Nephron progenitor cell (in vitro differentiated cells): ENCODE measurements at regions not wholly inside any gene's neighbourhood (a gene's known extent, or its start where the extent isn't known, plus 50 kb on each side); places are given as distances from the start of the nearest gene placed in this dataset.

Experiments used
- DNase-seq: peaks from one replicate; pipeline ENCODE4 v3.0.0; 2021
- H3K27ac Mint-ChIP-seq: 2 replicates; pipeline ENCODE4 v1.8.0; 2021; ENCODE audit warnings: mild to moderate bottlenecking, moderate library complexity, mixed read lengths
- H3K27me3 Mint-ChIP-seq: 2 replicates; pipeline ENCODE4 v1.8.0; 2021; ENCODE audit warnings: mild to moderate bottlenecking, low read depth, mixed read lengths; ENCODE audit not compliant: poor library complexity
- H3K36me3 Mint-ChIP-seq: 2 replicates; pipeline ENCODE4 v1.8.0; 2021; ENCODE audit warnings: low read depth, mixed read lengths
- H3K4me1 Mint-ChIP-seq: 2 replicates; pipeline ENCODE4 v1.8.0; 2021; ENCODE audit warnings: mixed read lengths
- H3K4me3 Mint-ChIP-seq: 2 replicates; pipeline ENCODE4 v1.8.0; 2021; ENCODE audit warnings: mild to moderate bottlenecking, moderate library complexity, mixed read lengths
- H3K9me3 Mint-ChIP-seq: 2 replicates; pipeline ENCODE4 v1.8.0; 2021; ENCODE audit warnings: mild to moderate bottlenecking, moderate library complexity, mixed read lengths
- CTCF ChIP-seq: fragments of 200-600 bp; sonication (generic); IDR thresholded peaks from 2 replicates; pipeline ENCODE4 v1.5.0; 2021; ENCODE audit warnings: antibody characterized with exemption

- no peaks in the 10 kb centered on the region for H3K9me3 Mint-ChIP-seq
- TF ChIP-seq CTCF, result no peak
- no peaks in the 10 kb centered on the region for H3K36me3 Mint-ChIP-seq
- H3K4me1 Mint-ChIP-seq, result peaks cover 5% of the 10 kb centered on the region
- no peak overlapping the region for H3K27ac Mint-ChIP-seq
- no peaks in the 10 kb centered on the region for H3K27me3 Mint-ChIP-seq
- DNase-seq, result no peak
- H3K4me3 Mint-ChIP-seq, result no peak overlapping the region
Observed at GRCh38 chr5:12017007-12017406, 112.8 kb upstream of the CTNND2 start.

DNA sequence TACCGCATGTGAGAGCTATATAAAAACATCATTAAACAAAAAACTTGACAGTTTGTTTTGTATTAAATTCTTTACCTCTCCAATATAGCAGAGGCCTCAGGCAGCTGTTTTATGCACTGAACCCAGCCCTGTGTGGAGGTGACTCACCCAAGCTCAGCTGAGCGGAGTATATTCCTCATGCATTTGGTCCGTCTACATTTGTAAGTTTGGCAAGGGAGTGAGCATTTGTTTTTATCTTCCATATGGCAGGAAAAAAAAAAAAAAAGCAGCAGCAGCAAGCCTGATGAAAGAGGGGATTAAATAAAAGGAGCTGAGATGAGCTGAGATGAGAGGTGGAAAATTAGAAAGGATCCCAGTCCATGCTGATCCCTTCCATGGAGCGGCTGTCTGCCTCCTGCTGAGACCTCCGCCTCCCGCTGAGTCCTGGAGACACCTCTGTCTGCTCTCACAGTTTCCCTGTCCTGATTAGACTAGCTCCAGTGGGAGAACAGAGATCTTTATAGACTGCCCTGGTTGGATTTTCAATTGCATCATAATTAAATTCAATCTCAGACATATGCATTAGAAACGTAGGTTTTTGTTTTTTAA lies 112.0 kb upstream of the CTNND2 start:
- peaks cover 5% of the 10 kb centered on the region for H3K4me1 Mint-ChIP-seq
- H3K27ac Mint-ChIP-seq, result no peak overlapping the region
- H3K9me3 Mint-ChIP-seq, result no peaks in the 10 kb centered on the region
- no peaks in the 10 kb centered on the region for H3K36me3 Mint-ChIP-seq
- no peaks in the 10 kb centered on the region for H3K27me3 Mint-ChIP-seq
- no peak for DNase-seq
- no peak overlapping the region for H3K4me3 Mint-ChIP-seq
- TF ChIP-seq CTCF, result no peak

GRCh38 chr5:12013351-12013750 lies 109.1 kb upstream of the CTNND2 start:
- DNase-seq, result no peak
- Mint-ChIP-seq H3K4me3 (no peak overlapping the region), H3K9me3 (peaks cover 17% of the 10 kb centered on the region), H3K36me3 (no peaks in the 10 kb centered on the region), H3K4me1 (peaks cover 5% of the 10 kb centered on the region), H3K27me3 (no peaks in the 10 kb centered on the region), H3K27ac (no peak overlapping the region)
- TF ChIP-seq CTCF, result no peak

GRCh38 chr5:12003680-12004079 lies 99.4 kb upstream of the CTNND2 start:
- no peak for DNase-seq
- no peak for TF ChIP-seq CTCF
- Mint-ChIP-seq H3K27me3 (no peaks in the 10 kb centered on the region), H3K27ac (no peak overlapping the region), H3K36me3 (no peaks in the 10 kb centered on the region), H3K9me3 (peaks cover 15% of the 10 kb centered on the region), H3K4me3 (no peak overlapping the region), H3K4me1 (no peaks in the 10 kb centered on the region)

GRCh38 chr5:11998397-11998796 lies 94.2 kb upstream of the CTNND2 start:
- DNase-seq, result no peak
- no peaks in the 10 kb centered on the region for H3K4me1 Mint-ChIP-seq
- H3K9me3 Mint-ChIP-seq, result no peaks in the 10 kb centered on the region
- no peak overlapping the region for H3K27ac Mint-ChIP-seq
- H3K27me3 Mint-ChIP-seq, result no peaks in the 10 kb centered on the region
- no peak for TF ChIP-seq CTCF
- H3K36me3 Mint-ChIP-seq, result no peaks in the 10 kb centered on the region
- no peak overlapping the region for H3K4me3 Mint-ChIP-seq

DNA sequence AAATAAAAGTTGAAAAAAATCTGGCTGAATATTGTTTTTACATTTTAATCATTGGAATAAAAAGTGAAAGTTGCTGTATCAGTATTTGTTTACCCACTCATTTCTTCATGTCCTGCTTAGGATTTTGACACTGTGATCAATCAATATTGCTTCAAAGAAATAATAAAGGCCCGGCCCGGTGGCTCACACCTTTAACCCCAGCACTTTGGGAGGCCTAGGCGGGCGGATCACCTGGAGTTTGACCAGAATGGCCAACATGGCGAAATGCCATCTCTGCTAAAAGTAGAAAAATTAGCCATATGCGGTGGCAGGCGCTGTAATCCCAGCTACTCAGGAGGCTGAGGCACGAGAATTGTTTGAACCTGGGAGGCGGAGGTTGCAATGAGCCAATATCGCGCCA lies 93.7 kb upstream of the CTNND2 start:
- no peaks in the 10 kb centered on the region for H3K9me3 Mint-ChIP-seq
- H3K27me3 Mint-ChIP-seq, result no peaks in the 10 kb centered on the region
- H3K4me1 Mint-ChIP-seq, result no peaks in the 10 kb centered on the region
- no peak overlapping the region for H3K4me3 Mint-ChIP-seq
- no peak for TF ChIP-seq CTCF
- no peak overlapping the region for H3K27ac Mint-ChIP-seq
- H3K36me3 Mint-ChIP-seq, result no peaks in the 10 kb centered on the region
- no peak for DNase-seq
